NCI-H1105 (cell line): ENCODE measurements at regions not wholly inside any gene's neighbourhood (a gene's known extent, or its start where the extent isn't known, plus 50 kb on each side); places are given as distances from the start of the nearest gene placed in this dataset.
A peak's percentile ranks its signal among the peaks of the same experiment; 100 is the strongest.

ENCODE experiments used
- DNase-seq: peaks from one replicate; lab custom pipeline; 2025; lab: John Stamatoyannopoulos, UW

- no peak for DNase-seq
These were observed 2268.1 kb downstream of the PCDH7 start for GRCh38 chr4:32988165-32988811.

GRCh38 chr4:32991663-32992062 is 2271.5 kb downstream of the PCDH7 start:
- DNase-seq = no peak

GRCh38 chr4:32994981-32995881 is 2275.1 kb downstream of the PCDH7 start:
- DNase-seq = no peak

GRCh38 chr4:33013282-33013681 is 2293.1 kb downstream of the PCDH7 start:
- no peak for DNase-seq

GRCh38 chr4:33025236-33025635 is 2305.1 kb downstream of the PCDH7 start:
- no peak for DNase-seq

GRCh38 chr4:33029976-33030375 is 2309.8 kb downstream of the PCDH7 start:
- DNase-seq = no peak

GRCh38 chr4:33031328-33031727 is 2311.2 kb downstream of the PCDH7 start:
- no peak for DNase-seq

- DNase-seq = no peak
These were observed 2317.3 kb downstream of the PCDH7 start for GRCh38 chr4:33037464-33037863.

- DNase-seq = no peak
These were observed 2325.2 kb downstream of the PCDH7 start for GRCh38 chr4:33045334-33045733.

- no peak for DNase-seq
These were observed 2332.1 kb downstream of the PCDH7 start for GRCh38 chr4:33052241-33052640.

- no peak for DNase-seq
These were observed 2334.0 kb downstream of the PCDH7 start for GRCh38 chr4:33054161-33054560.

GRCh38 chr4:33054656-33055196 is 2334.6 kb downstream of the PCDH7 start:
- DNase-seq = no peak

GRCh38 chr4:33057736-33058135 is 2337.6 kb downstream of the PCDH7 start:
- DNase-seq = no peak

- DNase-seq = no peak
These were observed 2338.8 kb downstream of the PCDH7 start for GRCh38 chr4:33058998-33059397.

GRCh38 chr4:33060674-33061542 is 2340.7 kb downstream of the PCDH7 start:
- DNase-seq = peak; percentile 5

GRCh38 chr4:33061727-33062126 is 2341.6 kb downstream of the PCDH7 start:
- no peak for DNase-seq

GRCh38 chr4:33062155-33062806 is 2342.1 kb downstream of the PCDH7 start:
- no peak for DNase-seq

- no peak for DNase-seq
These were observed 2343.1 kb downstream of the PCDH7 start for GRCh38 chr4:33063241-33063640.

- no peak for DNase-seq
These were observed 2344.1 kb downstream of the PCDH7 start for GRCh38 chr4:33064238-33064637.

GRCh38 chr4:33065749-33066148 is 2345.6 kb downstream of the PCDH7 start:
- DNase-seq = no peak

GRCh38 chr4:33067221-33067620 is 2347.1 kb downstream of the PCDH7 start:
- no peak for DNase-seq

- no peak for DNase-seq
These were observed 2348.4 kb downstream of the PCDH7 start for GRCh38 chr4:33068539-33068938.
